ENCODE measurements at regions not wholly inside any gene's neighbourhood (a gene's known extent, or its start where the extent isn't known, plus 50 kb on each side); places are given as distances from the start of the nearest gene placed in this dataset.

DNA sequence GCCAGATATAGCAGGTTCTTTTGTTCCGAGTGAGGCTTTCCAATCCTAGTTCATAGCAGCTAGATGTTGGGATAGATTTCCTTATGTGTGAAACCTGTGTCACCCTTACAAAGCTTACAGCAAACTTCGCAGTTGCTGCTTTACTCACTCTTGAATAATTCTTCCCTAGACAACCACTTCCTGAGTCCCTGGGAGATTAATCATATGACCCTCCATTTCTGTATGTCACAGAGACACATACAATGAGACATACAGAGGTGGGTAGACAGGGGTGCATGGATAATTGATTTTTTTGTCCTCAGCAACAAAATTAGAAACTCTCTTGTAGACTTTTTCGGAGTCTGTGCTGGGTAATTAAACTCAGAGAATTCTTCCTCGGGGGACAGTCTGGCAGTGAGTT lies 163.2 kb downstream of the NSUN3 start:
- TF ChIP-seq, protein P1, sequence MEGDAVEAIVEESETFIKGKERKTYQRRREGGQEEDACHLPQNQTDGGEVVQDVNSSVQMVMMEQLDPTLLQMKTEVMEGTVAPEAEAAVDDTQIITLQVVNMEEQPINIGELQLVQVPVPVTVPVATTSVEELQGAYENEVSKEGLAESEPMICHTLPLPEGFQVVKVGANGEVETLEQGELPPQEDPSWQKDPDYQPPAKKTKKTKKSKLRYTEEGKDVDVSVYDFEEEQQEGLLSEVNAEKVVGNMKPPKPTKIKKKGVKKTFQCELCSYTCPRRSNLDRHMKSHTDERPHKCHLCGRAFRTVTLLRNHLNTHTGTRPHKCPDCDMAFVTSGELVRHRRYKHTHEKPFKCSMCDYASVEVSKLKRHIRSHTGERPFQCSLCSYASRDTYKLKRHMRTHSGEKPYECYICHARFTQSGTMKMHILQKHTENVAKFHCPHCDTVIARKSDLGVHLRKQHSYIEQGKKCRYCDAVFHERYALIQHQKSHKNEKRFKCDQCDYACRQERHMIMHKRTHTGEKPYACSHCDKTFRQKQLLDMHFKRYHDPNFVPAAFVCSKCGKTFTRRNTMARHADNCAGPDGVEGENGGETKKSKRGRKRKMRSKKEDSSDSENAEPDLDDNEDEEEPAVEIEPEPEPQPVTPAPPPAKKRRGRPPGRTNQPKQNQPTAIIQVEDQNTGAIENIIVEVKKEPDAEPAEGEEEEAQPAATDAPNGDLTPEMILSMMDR (IDR thresholded peaks at IDR 0.05; ENCODE audit: low read depth, low read length), result no peak
- H3K27ac ChIP-seq, result no peak overlapping the region
- no peak for DNase-seq

DNA sequence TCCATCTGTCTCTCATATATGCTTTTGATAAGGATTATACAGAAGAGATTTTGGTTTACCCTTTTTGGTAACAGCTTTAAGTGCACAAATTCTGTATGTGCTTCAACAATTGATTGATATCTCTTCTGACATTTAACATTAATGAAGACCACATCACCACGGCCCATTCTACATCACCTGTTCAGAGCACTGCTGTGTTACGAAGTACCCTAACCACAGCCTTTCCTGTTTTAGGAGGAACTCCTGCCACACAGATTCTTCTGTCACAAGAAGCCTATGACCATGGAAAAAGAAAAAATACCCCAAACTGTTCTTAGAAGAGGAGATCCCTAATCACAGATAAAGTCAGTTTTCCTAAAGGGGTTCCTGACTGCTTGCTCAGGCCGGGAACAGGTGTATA lies 170.1 kb downstream of the NSUN3 start:
- Histone ChIP-seq H3K27ac (no peak overlapping the region), H3K9me3 (ENCODE audit: severe bottlenecking) (no peaks in the 10 kb centered on the region), H3K4me3 (ENCODE audit: low read depth, low read length) (no peak overlapping the region), H3K27me3 (ENCODE audit: insufficient read depth, low read depth, severe bottlenecking) (no peaks in the 10 kb centered on the region), H3K36me3 (no peaks in the 10 kb centered on the region)
- no peak for DNase-seq
- TF ChIP-seq, protein P1 (IDR thresholded peaks at IDR 0.05; ENCODE audit: low read depth, low read length), result no peak

More for the DNA sequence above, 163.2 kb downstream of the NSUN3 start:
- Histone ChIP-seq H3K36me3 (no peaks in the 10 kb centered on the region), H3K9me3 (ENCODE audit: severe bottlenecking) (peaks cover 7% of the 10 kb centered on the region), H3K27me3 (ENCODE audit: insufficient read depth, low read depth, severe bottlenecking) (no peaks in the 10 kb centered on the region), H3K4me3 (ENCODE audit: low read depth, low read length) (no peak overlapping the region)

DNA sequence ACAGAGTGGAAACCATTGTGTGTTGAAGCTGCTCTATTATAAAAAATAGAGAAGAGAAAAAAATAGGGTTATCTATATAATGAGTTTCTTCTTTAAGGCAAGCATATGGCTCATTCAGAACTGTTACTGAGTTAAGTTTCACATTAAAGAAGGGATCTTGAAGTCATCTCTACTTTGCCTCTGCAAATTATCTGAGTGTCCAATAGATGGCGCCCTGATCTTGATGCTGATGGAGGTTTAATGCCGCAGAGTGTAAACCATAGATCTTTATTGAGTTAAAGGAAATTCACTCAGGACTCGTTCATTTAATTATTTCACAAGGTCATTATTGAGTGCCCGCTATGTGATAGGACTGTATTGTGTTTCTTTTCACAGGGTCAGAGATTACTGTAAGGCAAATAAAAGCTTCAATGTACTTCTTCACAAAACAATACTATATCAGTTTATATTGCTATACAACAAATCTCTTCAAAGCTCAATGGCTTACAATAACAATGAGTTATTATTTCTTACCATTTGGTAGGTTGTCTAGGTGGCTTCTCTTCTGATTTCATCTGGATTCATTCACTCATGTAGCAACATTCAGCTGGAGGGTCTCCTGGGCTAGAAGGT lies 171.4 kb downstream of the NSUN3 start:
- H3K27me3 ChIP-seq (ENCODE audit: insufficient read depth, low read depth, severe bottlenecking), result no peaks in the 10 kb centered on the region
- no peaks in the 10 kb centered on the region for H3K9me3 ChIP-seq (ENCODE audit: severe bottlenecking)
- TF ChIP-seq, protein P1 (IDR thresholded peaks at IDR 0.05; ENCODE audit: low read depth, low read length), result peak; percentile 58
- no peak overlapping the region for H3K4me3 ChIP-seq (ENCODE audit: low read depth, low read length)
- peak; percentile 32 for DNase-seq
- no peaks in the 10 kb centered on the region for H3K36me3 ChIP-seq
- H3K27ac ChIP-seq, result no peak overlapping the region

DNA sequence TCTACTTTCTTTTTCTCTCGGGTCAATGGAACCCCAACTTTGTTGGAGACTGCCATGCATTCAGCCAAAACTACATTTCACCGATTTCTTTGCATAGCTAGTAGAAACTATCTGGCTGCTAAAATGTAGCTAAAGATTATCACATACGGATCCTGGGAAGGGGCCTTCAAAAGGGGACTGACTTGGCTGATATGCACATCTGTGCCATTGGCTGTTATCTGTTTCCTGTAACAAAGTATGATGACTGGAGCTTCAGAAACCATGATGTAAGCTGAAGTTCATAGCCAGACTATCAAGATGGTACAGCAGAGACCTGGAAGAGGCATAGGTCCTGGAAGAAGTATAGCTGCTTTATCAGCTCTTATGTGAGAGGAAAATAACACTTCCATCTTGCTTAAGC lies 179.1 kb downstream of the NSUN3 start:
- no peak overlapping the region for H3K27ac ChIP-seq
- no peaks in the 10 kb centered on the region for H3K36me3 ChIP-seq
- no peak overlapping the region for H3K4me3 ChIP-seq (ENCODE audit: low read depth, low read length)
- H3K9me3 ChIP-seq (ENCODE audit: severe bottlenecking), result no peaks in the 10 kb centered on the region
- TF ChIP-seq, protein P1 (IDR thresholded peaks at IDR 0.05; ENCODE audit: low read depth, low read length), result no peak
- H3K27me3 ChIP-seq (ENCODE audit: insufficient read depth, low read depth, severe bottlenecking), result peaks cover 13% of the 10 kb centered on the region
- DNase-seq, result no peak

DNA sequence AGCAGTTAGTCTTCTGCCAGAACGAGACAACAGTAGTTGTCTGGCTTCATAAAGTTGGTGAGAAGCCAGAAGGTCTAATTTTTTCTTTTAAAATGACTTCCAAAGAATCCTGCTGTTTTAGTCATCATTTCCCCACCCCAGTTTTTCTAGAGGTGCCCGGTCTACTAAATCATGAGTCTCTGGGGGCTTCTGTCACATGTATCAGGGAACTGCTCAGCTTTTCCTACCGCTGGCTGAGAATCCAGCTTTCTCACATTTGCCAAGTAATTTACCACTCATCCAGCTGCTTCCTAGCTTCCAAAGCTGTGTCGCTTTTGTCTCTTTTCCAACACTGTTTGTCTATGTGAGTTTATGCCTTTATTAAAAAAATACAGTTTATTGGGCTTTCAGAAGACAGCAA lies 183.3 kb downstream of the NSUN3 start:
- Histone ChIP-seq H3K27me3 (ENCODE audit: insufficient read depth, low read depth, severe bottlenecking) (peaks cover 36% of the 10 kb centered on the region), H3K9me3 (ENCODE audit: severe bottlenecking) (no peaks in the 10 kb centered on the region), H3K4me3 (ENCODE audit: low read depth, low read length) (no peak overlapping the region), H3K27ac (no peak overlapping the region), H3K36me3 (no peaks in the 10 kb centered on the region)
- TF ChIP-seq, protein P1 (IDR thresholded peaks at IDR 0.05; ENCODE audit: low read depth, low read length), result no peak
- no peak for DNase-seq

DNA sequence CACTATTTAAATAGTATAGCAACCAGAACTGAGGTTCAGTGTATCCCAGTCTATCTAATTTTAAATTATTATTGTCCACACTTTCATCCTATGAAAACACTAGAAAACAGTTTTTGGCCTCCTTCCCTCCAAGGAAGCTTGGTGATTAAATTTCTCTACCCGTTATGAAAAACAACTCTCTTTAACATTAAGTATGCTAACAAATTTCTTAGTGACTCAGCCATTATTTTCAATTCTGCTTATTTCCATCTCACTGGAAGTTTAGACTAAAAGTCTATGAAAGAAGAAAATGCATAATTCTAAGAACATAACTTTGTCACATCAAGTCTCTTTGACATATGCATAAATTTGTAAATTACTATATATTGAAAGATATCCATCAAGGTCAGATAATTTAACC lies 185.2 kb downstream of the NSUN3 start:
- no peaks in the 10 kb centered on the region for H3K9me3 ChIP-seq (ENCODE audit: severe bottlenecking)
- H3K36me3 ChIP-seq, result no peaks in the 10 kb centered on the region
- peaks cover 28% of the 10 kb centered on the region for H3K27me3 ChIP-seq (ENCODE audit: insufficient read depth, low read depth, severe bottlenecking)
- no peak overlapping the region for H3K27ac ChIP-seq
- TF ChIP-seq, protein P1 (IDR thresholded peaks at IDR 0.05; ENCODE audit: low read depth, low read length), result no peak
- no peak overlapping the region for H3K4me3 ChIP-seq (ENCODE audit: low read depth, low read length)
- no peak for DNase-seq
